ENCODE measurements at regions not wholly inside any gene's neighbourhood (a gene's known extent, or its start where the extent isn't known, plus 50 kb on each side); places are given as distances from the start of the nearest gene placed in this dataset.
A peak's percentile ranks its signal among the peaks of the same experiment; 100 is the strongest.
"Not testable (repeated sequence)": the region's sequence is repeated elsewhere in the genome, so short reads cannot be mapped to it uniquely, and the experiment has no call there.

DNA sequence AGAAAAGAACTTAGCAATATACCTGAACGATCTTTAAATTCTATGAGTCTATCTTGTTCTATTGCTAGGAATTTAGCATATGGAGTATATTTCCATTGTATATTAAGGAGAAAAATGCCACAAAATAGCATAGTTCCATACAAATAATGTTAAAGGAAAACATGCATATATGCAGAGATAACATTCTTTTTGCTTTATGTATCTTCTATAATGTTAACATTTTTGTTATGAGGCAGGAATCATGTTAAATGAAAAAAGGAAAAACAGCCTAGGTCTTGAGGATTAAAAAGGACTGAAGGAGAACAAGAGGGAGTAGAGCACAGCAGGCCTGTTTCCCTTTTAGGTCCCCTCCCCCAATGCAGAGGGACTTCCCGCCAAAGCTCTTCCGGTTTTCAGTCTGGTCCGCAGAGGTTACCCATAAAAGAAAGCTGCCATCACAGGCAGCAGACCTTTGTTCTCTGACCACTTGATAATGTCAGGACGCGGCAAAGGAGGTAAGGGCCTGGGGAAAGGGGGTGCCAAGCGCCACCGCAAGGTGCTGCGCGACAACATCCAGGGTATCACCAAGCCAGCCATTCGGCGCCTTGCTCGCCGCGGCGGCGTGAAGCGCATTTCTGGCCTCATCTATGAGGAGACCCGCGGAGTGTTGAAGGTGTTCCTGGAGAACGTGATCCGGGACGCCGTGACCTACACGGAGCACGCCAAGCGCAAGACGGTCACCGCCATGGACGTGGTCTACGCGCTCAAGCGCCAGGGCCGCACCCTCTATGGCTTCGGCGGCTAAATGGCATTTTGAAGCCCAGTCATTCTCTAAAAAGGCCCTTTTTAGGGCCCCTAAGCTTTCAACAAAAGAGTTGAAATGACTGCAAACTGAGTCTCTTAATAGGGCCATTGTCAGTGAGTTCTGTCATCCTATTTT is 108.4 kb upstream of the PRSS16 start:
- DNase-seq = peak; percentile 83

DNA sequence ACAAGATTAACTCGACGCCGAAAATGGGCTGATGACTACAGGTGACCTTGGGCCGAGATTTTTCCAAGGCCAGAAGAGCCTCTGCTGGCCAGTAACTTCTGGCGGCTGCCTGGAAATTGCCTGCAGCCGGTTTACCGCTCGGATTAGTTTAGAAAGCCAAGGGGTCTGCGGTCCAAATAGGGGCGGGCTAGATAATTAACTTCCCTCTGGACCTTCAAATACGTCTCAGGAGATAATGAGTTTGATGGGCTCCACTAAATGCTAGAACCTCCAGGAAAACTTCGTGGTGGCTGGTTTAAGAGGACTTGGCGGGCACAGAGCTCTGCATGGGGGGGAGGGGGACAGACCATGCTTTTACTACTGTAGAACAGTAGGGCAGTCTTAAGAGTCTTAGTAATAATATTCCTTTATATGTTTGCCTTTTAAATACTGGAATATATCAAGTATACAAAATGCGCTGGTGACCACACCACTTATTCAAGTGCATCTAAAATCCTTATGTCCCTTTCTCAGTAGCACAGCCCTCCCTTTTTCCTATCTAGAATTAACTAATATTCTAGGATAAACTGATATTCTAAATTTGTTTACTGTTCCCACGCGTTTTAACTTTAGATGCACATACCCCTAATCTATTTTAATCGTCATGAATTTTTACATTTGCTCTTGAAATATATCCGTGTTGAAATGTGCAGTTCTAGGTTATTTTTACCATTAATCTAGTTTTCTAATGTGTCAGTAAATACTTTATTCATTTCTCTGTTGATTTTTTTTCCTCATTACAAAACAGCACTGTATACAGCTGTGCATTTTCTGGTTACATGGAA is 107.5 kb upstream of the PRSS16 start:
- DNase-seq = peak; percentile 66

DNA sequence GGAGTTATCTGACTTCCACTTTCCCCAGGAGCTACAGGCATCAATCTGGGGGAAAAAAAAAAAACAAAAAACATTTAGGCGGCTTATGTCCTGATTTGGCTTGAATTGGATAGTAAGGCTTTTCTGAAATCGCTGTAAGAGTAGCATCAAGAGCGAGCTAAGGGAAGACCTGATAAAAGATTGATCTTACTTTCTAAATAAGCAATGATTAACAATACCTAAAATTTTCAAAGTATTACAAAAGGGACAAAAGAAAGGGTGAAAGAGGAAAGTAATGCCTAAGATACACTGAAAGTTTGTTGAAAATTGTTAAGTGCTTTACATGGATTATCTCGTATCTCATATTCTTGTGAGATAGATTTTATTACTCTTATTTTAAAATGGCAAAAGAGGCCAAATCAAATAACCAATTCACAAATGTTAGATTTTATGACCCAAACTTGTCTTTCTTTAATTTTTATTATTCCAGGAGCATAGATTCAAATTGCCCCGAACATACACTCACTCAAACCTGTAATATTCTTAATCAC is 106.4 kb upstream of the PRSS16 start:
- no peak for DNase-seq

DNA sequence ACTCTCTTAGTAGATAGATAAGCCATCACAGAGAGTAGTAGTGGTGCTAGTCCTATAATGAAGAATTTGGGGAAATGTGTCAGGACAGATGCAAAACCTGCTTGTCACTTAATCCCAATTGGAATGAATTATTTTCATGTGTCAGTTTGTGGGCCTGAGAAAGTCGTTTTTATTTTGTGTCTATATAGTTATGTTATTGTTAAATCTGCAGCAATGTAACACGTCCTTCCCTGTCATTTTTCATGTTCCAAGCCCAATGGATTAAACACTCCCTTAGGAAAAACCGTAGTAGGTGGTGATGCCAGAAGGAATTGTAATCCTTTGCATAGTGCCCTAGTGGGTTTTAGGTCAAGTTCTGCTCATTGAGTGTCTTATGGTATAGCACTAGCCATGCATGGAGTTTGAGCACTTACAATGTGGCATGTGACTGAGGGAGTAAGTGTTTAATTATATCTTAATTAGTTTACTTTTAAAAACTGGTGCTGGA is 105.9 kb upstream of the PRSS16 start:
- no peak for DNase-seq

DNA sequence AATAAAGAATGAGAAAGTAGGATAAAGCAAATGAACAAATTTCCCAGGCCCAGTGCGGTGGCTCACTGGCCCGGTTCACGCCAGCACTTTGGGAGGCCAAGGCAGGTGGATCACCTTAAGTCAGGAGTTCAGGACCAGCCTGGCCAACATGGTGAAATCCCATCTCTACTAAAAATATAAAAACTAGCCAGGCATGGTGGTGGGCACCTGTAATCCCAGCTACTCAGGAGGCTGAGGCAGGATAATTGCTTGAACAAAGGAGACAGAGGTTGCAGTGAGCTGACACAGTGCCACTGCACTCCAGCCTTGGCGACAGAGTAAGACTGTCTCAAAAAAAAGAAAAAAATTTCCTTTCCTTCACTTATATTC is 104.5 kb upstream of the PRSS16 start:
- DNase-seq = not testable (repeated sequence)

DNA sequence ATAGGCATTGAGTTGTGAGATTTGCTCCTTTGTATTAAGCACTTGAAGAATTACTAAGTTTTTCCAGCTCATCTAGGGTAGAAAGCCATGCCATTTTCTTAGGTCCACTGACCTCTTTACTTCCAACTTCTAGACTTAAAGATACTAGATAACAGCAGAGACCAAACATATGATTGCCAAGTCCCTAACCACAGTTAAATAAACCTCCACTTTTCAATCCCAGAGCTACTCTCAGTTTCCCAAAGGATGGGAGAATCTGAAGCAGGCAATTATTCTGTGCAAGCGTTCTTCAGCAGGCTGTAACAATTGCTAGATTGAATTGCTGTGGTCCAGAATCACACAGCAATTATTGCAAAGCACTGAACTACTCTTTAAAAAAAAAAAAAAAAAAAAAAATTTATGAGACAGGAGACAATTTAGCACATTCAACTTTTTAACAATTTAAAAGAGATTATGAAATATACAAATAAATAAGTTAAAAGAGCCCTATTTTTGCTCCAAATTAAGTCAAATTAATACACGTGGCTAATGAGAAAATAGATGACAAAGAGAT is 104.0 kb upstream of the PRSS16 start:
- DNase-seq = no peak

DNA sequence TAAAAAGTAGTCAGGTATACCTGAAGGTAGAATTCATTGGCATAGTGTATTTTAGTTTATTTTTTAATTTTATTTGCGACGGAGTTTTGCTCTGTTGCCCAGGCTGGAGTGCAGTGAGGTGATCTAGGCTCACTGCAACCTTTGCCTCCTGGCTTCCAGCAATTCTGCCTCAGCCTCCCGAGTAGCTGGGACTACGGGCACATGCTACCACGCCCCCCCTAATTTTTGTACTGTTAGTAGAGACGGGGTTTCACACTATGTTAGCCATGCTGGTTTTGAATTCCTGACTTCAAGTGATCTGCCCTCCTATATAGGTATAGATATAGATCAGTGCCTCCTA is 102.8 kb upstream of the PRSS16 start:
- no peak for DNase-seq

DNA sequence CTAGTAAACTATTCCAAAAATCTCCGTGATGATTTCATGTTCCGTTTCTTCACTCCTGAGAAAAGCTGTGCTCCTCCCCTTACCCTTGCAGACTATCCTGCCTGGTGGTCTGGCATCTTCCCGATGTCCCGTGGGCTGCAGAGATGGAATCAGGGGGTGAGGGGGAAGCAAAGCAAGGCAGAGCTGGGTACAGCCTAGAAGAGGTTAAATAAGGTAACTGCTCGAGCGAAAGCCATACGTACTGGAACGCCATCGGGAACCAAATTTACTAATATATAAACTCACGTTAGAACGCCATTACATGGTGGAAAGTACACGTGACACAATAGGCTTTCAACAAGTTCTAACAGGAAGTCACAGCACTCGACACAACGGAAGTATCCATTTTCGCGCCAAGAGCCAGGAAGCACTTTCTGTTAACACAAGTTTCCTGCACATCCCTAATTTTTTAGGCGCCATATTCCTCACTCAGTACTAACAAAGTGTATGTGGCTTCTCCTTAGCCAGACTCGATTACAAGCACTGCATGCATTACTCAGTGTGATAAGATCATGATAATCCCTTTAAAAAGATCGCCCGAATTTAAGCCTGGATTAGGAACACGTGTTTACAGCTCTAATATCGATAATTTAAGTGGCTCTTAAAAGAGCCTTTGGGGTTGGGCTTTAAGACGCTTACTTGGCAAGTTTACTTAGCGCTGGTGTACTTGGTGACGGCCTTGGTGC is 101.6 kb upstream of the PRSS16 start:
- DNase-seq = peak; percentile 88

DNA sequence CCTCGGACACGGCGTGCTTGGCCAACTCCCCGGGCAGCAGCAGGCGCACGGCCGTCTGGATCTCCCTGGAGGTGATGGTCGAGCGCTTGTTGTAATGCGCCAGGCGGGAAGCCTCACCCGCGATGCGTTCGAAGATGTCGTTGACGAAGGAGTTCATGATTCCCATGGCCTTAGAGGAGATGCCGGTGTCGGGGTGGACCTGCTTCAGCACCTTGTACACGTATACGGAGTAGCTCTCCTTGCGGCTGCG is 101.1 kb upstream of the PRSS16 start:
- DNase-seq = not testable (repeated sequence)

DNA sequence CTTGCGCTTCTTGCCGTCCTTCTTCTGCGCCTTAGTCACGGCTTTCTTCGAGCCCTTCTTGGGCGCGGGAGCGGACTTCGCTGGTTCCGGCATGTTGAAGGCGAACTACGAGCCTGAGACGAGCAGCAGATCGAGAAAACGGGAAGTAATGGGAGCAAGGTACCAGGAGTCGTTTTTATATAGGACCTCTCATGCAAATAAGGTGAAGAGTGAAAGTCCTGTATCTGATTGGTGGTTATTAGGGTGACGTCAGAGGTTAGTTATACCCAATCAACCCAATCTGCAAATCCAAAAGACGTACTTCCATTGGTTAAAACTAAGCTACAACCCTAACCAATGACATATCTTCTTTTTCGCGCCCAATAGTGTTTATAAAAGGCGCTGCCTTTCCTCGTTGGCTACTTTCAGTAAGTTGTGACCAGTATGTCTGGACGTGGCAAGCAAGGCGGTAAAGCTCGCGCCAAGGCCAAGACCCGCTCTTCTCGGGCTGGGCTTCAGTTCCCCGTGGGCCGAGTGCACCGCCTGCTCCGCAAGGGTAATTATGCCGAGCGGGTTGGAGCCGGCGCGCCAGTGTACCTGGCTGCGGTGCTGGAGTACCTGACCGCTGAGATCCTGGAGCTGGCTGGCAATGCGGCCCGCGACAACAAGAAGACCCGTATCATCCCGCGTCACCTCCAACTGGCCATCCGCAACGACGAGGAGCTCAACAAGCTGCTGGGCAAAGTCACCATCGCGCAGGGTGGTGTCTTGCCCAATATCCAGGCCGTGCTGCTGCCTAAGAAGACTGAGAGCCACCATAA is 100.6 kb upstream of the PRSS16 start:
- peak; percentile 88 for DNase-seq

DNA sequence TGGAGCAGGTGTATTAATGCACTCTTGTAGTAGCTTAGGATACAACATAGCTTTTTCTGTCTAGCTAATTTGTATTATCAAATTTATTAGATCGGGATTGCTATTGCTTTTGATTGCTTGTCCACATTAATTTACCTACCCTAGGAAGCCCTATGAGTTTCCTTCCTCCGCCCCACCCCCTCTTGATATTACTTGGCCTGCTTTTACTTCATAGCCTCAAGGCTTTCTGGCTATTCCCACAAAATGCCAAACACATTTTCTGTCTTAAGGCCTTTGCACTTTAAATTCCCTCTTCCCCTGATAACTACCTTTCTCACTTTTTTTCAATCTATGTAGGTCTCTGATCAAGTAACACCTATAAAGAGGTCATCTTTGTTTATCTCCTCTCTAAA is 99.1 kb upstream of the PRSS16 start:
- no peak for DNase-seq

DNA sequence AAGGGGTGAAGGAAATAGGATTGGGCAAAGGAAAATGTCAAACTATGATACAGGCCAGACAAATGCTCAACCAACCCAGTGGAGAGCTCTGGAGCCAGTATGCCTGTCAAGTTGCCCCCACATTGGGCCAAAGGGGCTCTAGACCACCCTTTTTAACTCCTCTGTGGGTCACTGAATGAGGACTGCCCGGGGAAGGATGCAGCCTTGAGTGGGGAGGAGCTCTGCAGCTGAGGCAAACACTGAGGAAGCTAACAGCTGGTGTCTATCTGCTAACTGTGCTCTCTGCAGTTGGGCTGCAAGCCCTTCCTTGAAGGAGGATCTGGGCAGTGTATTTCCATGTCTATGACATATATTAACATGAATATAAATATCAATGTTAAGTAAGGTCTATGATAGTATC is 98.4 kb upstream of the PRSS16 start:
- DNase-seq = no peak

DNA sequence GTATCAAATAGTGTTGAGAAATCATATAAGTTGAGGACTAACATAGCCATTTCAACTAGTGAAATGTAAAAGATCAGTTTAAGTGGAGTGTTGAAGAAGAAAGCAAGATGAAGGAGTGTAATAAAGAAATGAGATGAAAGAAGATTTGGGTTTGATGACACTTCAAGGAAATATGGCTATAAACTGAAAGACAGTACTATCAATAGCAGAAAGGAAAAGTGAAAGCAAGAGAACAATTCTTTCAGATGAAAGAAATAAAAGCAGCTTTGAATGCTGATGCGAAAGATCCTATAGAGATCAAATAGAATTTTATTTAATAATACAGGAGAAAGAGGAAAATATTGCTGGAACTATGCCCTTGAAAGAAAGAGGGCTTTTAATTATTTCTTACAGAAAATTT is 92.8 kb upstream of the PRSS16 start:
- DNase-seq = no peak

DNA sequence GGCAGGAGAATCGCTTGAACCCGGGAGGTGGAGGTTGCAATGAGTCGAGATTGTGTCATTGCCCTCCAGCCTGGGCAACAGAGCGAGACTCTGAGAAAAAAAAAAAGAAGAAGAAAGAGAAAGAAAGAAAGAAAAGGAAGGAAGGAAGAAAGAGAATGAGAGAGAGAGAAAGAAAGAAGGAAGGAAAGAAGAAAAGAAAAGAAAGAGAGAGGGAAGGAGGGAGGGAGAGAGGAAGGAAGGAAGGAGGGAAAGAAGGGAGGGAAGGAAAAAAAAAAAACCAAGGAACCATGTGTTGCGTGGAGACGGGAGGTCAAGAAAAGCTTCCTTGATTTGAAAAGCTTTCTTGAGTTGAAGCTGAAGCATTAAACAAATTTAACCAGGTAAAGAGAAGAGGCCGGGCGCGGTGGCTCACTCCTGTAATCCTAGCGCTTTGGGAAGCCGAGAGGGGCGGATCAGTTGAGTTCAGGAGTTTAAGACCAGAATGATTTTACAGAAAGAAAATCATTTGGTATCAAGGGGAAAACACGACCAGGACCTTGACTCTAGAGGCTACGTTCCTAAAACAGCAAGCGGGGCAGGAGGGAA is 90.5 kb upstream of the PRSS16 start:
- DNase-seq = no peak

DNA sequence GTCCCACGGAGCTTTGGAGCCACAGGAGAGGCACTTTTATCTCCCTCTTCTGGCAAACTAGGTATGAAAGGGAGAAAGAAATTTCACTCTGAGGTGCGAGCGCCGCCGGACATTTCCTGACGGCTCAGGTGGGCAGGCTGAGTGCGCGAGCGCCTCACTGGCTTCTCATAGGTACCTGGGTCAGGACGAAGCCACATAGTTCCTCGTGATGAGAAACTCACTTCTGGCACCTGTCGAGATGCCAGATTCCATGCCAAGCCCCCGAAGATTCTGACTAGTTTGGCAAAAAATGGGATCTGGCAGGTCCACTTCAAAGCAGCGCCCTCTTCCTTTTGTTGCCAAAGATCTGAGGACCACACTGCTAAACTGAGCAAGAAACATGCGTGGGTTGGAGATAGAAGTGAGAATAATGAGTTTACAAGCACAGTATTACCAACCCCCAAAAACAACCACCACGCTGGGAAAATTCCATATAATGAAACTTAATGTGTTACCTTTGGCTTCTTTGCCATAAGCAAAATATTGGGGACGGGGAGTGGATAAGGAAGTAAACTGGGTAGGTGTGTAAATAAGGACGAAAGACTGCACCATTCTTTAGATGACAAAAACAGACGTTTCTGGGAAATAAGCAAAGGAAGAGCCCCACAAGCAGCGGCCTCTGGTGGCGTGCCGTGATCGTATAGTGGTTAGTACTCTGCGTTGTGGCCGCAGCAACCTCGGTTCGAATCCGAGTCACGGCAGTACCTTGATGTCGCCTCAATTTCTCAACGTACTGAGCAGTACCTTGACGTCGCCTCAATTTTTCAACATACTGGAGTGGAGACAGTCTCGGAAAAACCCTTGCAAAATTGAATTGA is 89.8 kb upstream of the PRSS16 start:
- DNase-seq = peak; percentile 92

DNA sequence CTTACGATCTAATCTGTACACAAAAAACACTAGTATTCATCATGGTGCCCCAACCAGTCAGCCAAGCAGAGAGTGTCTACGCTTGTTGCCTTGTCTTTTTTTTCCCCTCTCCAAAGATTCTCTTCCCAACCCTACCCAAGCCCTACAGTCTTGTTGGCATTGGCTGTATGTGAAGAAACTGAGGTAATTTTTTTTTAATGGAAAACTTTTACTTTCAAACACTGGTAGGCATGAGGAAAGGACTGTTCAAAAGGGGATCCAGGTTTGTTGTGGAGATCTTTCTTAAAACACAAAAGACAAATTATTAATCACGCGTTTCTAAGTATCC is 89.2 kb upstream of the PRSS16 start:
- no peak for DNase-seq

DNA sequence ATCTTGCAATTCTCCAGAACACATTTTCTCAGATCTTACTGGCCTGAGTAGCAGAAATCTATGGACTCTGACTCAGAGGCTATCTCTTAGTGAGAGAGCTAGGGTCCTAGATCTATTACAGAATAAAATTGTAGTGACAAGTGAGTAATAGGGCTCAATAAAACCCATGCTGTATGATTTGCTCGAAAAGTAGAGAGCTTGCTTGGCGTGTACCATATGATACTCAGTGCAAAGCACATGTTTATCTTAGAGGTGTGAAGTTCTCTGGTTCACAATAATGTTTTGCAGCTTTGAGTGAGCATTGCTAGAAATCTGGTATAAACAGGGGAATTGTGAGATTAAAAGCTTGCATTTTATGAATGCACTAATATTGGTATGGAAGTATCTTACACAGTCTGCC is 87.8 kb upstream of the PRSS16 start:
- DNase-seq = no peak

DNA sequence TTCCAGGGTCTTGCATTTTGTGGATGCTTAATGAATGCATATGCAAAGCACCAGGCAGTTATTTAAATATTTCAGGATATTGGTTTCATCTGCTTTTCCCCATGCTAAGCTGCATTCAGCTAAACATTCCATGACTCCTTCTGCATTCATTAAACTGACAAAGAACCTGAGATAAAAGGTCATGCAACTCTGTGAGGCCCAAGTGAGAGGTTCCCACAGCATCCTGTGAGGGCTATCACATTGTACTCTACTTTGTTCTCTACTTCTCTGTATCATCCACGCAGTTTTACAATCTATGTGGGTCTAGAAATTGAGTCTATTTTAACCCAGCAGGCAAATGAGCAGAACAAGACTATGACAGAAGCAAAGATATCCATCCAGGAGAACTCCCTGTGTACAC is 86.4 kb upstream of the PRSS16 start:
- no peak for DNase-seq

DNA sequence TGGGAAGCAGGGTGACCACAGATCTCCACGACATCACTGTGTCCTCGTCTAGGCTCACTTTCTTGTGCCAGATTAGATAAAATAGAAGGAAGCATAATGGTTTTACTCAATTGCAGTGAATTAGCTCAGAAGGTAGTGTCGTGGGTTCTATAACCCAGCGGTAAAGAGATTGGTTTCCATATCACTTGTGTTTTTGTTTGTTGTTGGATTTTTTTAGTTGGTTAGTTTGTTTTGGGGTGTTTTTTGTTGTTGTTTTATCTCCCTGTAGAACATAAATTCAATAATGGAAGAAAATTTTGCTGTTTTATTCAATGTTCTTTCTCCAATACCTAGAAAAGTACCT is 85.9 kb upstream of the PRSS16 start:
- no peak for DNase-seq

DNA sequence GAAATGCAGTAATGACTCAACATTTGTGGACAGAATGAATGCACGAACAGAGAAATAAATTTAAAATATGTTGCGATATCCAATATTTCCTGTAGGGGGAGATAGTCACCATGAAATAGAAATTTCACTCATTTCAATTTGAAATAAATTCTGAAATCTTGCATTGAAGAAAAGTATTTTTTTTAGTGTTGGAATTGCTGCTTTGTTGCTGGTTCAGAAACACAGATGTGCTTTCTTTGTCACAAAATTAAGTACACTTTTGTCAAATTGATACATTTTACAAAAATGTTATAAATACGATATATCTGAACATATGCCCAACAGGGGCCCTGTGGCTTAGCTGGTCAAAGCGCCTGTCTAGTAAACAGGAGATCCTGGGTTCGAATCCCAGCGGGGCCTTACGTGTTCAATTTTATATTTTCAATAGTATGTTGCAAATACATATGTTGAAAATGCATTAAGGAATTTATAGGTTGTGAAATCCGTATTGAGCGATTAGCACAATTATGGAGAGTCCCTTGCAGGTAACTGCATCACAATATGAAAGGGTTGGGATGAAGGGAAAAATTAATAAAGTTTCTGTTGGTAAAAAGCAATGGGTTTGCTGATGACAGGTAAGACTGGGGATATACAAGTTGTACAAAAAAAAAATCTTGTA is 85.4 kb upstream of the PRSS16 start:
- DNase-seq = no peak

DNA sequence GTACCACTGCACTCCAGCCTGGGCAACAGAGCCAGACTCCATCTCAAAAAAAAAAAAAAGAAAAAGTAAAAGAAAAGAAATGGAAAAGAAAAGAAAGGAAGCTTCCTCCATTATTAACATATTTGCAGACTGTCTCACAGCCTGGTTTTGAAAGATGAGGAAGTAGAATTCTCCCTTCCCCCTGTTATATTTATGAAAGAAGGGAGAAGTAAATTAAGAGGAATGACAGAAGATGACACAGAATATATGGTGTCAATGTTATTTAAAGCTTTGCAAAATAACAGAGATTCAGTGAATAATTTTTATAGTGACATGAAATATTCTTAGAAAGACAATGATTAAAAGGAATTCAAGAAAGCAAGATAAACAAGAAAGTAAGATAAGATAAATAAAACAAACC is 83.7 kb upstream of the PRSS16 start:
- no peak for DNase-seq

Measured in activated effector memory CD4-positive, alpha-beta T cell treated with anti-CD3 and anti-CD28 coated beads, Interleukin-2, amount 50 U/mL, for 16 hours (primary cell).